HG02884 (cell line): ENCODE measurements at regions not wholly inside any gene's neighbourhood (a gene's known extent, or its start where the extent isn't known, plus 50 kb on each side); places are given as distances from the start of the nearest gene placed in this dataset.

Source experiments
- ATAC-seq: cut with Tn5 transposase; IDR thresholded peaks from one replicate; pipeline ENCODE4 v1.9.1; 2021; ENCODE audit warnings: mild to moderate bottlenecking, moderate library complexity; ENCODE audit not compliant: unreplicated experiment

DNA sequence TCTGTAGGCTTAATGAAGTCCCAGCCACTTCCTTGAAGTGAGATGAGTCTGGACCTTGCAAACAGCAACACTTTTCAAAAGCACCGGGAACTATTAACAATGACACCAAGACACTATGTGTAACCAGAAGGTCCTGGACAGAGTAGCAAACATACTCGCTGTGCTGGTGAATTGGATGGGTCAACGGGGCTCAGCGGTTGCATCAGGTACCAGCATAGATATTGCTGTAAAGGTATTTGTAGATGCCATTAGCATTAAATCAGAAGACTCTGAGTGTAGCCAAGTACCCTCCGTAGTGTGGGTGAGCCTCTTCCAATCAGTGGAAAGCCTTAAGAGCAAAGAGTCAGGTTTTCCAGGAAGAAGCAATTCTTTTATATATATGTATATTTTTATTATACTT lies 140.5 kb downstream of the IRX2 start:
- ATAC-seq, result no peak

DNA sequence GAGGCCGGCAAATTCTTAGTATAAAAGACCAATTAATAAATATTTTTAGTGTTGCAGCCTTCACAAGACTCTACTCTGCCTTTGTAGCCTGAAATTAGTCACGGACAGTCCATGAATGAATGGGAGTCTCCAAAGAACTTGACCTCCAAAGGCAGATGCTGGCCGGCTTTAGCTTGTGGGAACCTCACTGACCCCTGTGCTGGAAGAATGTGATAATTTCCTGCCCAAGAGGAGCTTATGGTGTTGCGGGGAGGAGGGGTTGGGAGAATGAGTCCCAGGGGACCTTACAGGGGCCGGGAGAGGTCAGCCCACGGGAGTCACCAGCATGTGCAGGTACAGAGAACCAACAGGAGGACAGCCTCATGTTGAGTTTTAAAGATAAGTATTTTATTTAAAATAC lies 143.1 kb downstream of the IRX2 start:
- no peak for ATAC-seq

- ATAC-seq, result no peak
Observed at GRCh38 chr5:2607598-2607997, 143.9 kb downstream of the IRX2 start.

DNA sequence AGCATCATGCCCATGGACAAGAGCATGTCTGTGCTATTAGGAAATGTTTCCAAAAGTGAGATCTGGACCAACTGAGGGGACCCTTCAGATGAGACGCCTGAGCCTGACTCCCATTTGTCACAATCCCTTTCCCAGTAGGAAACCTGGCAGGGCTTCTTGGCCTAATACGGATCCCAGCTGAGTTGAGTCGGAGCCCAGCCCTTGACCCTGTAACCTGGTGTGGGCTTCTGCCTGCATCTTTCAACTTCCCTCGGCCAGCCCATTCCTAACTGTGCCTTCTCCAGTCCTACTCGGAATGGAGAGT lies 148.3 kb downstream of the IRX2 start:
- ATAC-seq, result no peak

DNA sequence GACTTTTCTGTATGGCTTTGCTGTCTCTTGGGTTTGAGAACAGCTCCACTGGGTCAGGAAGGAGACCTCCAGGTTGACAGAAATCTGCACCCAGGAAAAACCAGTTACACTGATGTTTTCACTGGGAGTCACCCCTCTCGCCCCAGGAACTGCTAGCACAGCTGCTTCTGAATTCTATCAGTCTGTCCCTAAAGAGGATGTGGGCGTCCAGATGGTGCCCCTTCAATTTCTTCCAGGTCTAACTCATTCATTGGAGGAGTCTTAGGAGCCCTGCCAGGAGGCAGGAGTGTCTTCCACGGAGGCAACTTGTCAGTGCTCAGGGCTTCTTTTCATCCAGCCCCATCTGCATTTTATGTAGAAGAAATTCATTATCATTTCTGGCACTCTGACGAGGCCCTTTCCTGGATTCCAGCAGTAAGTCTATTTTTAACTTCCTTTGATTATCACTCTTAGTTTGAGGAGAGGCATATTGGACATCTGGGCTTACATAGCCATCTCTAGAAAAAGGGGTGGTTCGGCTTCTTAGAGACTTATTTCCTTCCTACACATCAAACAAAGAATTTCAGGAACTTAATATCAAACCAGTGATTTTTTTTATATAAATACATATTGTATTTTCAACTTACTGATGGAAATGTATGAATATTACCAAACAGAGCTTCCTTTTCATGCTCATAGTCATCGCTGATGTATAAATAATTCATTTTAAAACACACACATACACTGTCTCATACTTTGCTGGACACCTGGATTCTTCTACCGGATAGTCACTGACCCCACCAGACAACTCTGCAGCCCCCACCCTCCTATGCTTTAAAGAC lies 148.8 kb downstream of the IRX2 start:
- ATAC-seq, result no peak

- ATAC-seq, result no peak
Observed at GRCh38 chr5:2598503-2598902, 153.0 kb downstream of the IRX2 start.

DNA sequence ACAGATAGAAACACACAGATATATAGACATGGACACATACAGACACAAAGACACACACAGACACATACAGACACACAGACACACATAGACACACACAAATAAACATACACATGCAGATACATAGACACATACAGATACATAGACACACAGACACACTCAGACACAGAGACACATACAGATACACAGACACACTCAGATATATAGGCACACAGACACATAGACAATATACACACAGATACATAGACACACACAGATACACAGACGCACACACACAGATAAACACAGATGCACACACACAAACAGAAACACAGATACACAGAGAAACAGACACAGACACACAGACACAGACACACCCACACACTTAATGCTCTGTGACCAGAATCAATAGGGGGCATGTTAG lies 156.8 kb downstream of the IRX2 start:
- no peak for ATAC-seq

DNA sequence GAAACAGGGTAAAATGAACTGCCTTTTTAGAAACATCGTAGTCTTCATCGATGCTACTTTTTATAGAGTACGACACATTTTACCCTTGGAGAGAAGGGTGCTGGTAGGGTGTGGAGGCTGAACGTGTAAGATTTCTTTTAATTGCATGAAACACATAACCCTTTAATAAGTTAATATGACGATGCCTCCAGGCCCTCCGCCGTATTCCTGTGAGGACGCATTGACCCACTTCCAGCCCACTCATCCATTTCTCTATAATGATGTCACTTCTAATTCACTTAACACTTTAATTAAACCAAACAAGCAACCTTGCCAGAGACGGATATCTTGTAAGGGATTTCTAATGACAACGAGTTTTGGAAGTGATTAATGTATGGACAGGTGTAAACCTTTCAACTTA lies 158.7 kb downstream of the IRX2 start:
- no peak for ATAC-seq

- ATAC-seq, result no peak
Observed at GRCh38 chr5:2591777-2592453, 159.6 kb downstream of the IRX2 start.

DNA sequence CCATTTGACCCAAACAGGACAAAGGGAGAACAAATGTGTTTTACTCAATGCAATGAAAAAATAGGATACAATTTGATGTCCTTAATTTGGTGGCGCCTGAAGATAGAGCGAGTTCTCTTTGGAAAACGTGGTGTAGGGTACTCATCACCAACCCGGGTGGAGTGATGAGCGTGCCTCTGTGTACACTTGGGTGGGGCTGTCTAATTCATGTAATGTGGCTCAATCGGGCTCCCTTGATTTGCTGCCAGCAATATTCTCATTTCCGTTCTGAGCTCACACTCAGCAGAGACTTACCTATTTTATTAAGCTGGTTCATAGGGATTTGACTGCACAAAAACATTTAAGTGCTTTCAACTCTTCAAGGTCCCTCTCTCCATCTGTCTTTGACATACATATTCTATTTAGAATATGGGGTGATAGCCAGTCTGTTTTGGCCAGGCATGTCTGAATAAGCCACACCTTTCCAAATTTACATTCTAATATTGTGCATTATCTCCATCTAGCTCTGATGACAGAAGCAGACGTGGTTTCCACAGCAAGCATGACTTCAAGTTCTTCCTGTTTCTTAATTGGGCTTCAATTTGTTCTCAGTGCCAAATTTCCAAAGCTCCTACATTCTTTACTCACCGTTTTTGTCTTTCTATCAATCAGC lies 162.5 kb downstream of the IRX2 start:
- no peak for ATAC-seq

GRCh38 chr5:2587189-2588031 lies 164.1 kb downstream of the IRX2 start:
- ATAC-seq, result no peak

DNA sequence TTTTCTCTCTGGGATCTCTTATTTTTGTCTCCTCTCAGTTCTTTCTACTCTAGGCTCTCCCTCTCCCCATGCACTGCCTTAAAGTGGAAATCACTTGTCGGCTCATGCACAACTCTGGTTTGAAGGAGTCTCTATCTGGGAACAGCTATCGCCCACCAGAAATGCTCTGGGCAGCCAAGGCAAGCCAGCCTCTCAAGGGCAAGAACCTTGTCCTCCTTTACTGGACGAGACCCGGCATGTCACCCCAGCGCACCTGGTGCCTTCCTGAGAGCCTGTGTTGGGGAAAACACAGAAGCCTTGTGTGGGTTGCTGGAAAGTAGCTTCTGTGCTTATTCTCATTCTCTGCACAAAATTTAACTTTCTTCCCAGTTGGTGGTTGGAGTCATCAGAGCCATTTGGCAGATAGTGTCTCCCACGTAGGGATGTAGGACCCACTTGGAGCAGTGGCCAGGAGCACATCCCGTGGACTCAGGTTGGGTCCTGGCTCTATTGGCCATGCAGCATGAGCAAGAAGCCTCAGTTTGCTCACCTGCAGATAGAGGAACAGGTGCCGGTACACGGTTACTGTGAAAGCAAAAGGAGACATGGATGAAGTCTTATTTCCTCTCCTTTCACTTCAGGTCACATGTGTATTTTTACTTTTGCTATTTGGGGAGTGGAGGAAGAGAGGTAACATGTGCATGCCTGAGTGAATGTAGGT lies 165.3 kb downstream of the IRX2 start:
- ATAC-seq, result no peak

- ATAC-seq, result no peak
Observed at GRCh38 chr5:2584579-2585269, 166.8 kb downstream of the IRX2 start.

GRCh38 chr5:2582507-2582906 lies 169.0 kb downstream of the IRX2 start:
- no peak for ATAC-seq

DNA sequence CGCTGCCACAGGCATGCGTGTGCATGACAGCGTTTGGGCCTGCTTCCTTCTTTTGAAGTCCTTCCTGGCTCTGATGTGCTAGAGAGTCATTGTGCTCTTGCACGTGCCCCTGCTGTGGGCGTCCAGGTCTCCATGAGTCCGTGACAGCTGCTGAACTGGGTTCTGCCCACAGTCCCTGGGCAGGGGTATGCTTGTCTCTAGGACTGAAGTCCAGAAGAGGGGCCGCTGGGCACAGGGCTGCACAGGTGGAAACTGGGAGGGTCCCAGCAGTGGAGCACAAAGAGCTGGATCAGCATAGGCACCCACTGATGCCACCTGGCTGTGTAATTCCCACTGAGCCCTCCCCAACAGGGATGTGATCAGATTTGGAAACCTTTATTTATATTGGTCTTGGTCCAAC lies 169.4 kb downstream of the IRX2 start:
- ATAC-seq, result no peak

DNA sequence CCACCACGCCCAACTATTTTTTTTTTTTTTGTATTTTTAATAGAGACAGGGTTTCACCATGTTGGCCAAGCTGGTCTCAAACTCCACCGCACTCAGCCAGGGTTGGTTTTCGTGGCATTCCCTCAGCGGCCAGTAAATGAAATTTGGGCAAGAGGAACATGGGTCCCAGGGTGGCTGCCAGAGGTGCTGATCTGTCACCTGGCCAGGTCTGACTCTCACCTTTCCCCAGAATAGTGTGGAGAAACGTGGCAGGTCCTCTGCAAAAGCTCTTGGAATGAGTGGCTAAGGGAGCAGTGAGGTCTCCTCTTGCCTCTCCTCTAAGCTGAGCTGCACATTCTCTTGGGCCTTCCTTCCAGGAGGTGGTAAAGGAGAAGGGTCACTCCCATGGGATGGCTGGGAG lies 170.1 kb downstream of the IRX2 start:
- no peak for ATAC-seq

- no peak for ATAC-seq
Observed at GRCh38 chr5:2579126-2579525, 172.4 kb downstream of the IRX2 start.

DNA sequence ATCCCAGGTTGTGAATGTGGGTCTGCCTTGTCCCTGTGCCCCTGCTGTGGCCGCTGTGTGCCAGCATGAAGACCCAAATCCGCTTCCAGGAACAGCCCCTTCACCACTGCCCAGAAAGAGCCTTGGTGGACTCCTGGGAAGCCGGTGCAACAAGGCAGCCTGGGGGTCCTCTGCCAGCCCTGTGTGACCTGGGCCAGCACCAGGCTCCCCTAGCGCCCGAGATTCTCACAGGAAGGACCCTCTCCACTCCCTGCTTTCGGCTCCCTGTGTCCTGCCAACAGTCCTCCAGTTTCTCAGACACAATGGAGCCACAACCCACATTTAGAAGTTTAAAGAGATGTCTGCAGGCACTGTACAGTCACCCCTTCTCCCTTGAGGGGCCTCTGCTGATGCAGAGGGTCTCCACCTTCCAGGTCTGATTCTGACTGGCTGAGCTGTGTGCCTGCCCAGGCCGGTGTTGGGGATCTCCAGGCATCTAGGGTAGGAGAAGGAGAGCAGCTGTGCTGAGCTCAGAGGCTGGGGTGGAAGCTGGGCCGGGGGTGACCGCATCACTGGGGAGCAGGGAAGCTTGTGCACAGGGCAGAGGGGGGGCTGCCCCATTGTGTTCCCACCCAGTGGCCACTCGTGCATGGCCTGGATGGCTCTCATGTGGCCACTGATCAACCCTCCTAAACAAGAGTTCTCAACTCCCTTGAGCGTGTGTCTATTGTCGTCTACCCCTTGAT lies 174.0 kb downstream of the IRX2 start:
- ATAC-seq, result no peak

DNA sequence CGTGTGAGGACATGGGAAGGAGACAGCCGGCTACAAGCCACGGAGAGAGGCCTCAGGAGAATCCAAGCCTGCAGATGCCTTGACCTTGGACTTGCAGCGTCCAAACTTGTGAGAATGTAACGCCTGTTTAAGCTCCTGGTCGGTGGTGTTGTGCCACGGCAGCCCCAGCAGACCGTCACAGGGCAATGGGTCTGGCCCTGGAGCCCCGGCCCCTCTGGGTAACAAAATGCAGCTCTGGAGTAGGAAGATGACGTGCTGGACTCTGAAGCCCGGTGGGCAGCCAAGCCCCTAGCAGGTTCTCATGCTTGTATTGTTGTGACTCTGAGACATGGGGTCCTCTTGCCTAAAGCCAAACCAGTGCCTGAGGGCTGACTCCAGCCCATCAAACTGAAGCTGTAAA lies 174.7 kb downstream of the IRX2 start:
- ATAC-seq, result no peak

DNA sequence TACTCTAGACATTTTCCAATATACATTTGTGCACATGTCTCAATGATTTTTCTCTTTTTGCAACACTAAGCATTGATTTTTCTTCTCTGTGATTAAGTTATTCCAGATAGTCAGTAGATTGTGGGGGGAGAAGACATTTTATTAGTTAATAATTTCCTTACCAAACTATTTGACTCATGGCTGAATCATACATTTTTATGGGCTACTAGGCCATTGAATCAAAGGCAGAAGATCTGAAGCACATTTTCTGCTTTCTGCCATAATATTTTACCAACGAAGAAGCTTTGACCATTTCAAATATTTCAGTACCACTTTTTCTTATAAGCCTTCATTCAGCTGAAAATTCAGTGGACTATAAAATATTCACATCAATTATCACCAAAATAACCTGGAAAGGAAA lies 175.6 kb downstream of the IRX2 start:
- ATAC-seq, result no peak
